H9 (cell line): ENCODE measurements at regions not wholly inside any gene's neighbourhood (a gene's known extent, or its start where the extent isn't known, plus 50 kb on each side); places are given as distances from the start of the nearest gene placed in this dataset.

Experiments used
- DNase-seq: peaks from one replicate; pipeline ENCODE4 v3.0.0-alpha.2; 2017
- H2AFZ ChIP-seq: one replicate; pipeline ENCODE4 v1.6.1; 2013; ENCODE audit warnings: mild to moderate bottlenecking, low read length, control low read depth, moderate library complexity
- H2AK5ac ChIP-seq: 2 replicates; pipeline ENCODE4 v1.6.1; 2013; ENCODE audit warnings: low read length, control low read depth, mixed read lengths; ENCODE audit not compliant: insufficient read length
- H2BK120ac ChIP-seq: one replicate; pipeline ENCODE4 v1.6.1; 2013; ENCODE audit warnings: low read depth, mild to moderate bottlenecking, low read length, control low read depth, inconsistent platforms; ENCODE audit not compliant: poor library complexity, severe bottlenecking
- H2BK12ac ChIP-seq: 2 replicates; pipeline ENCODE4 v1.6.1; 2013; ENCODE audit warnings: low read length, control low read depth, mixed read lengths, low read depth; ENCODE audit not compliant: insufficient read length
- H2BK15ac ChIP-seq: 2 replicates; pipeline ENCODE4 v1.6.1; 2013; ENCODE audit warnings: low read depth, low read length, control low read depth
- H2BK20ac ChIP-seq: one replicate; pipeline ENCODE4 v1.6.1; 2013; ENCODE audit warnings: low read depth, mild to moderate bottlenecking, low read length, control low read depth, inconsistent platforms; ENCODE audit not compliant: poor library complexity, severe bottlenecking
- H2BK5ac ChIP-seq: 2 replicates; pipeline ENCODE4 v1.6.1; 2013; ENCODE audit warnings: low read length, control low read depth, mixed read lengths; ENCODE audit not compliant: insufficient read length
- H3K14ac ChIP-seq: 2 replicates; pipeline ENCODE4 v1.6.1; 2013; ENCODE audit warnings: low read length, control low read depth; ENCODE audit not compliant: insufficient read depth
- H3K18ac ChIP-seq: 2 replicates; pipeline ENCODE4 v1.6.1; 2013; ENCODE audit warnings: low read depth, mild to moderate bottlenecking, mixed read lengths, low read length, control low read depth; ENCODE audit not compliant: insufficient read length
- H3K23ac ChIP-seq: 2 replicates; pipeline ENCODE4 v1.6.1; 2013; ENCODE audit warnings: low read length, control low read depth, mixed read lengths, low read depth; ENCODE audit not compliant: insufficient read length
- H3K23me2 ChIP-seq: 2 replicates; pipeline ENCODE4 v1.6.1; 2013; ENCODE audit warnings: low read depth, mild to moderate bottlenecking, mixed read lengths, low read length, control low read depth; ENCODE audit not compliant: insufficient read length, poor library complexity, severe bottlenecking
- H3K27ac ChIP-seq: 2 replicates; pipeline ENCODE4 v1.5.1; 2013; ENCODE audit warnings: low read length, control low read depth, mixed read lengths, low read depth; ENCODE audit not compliant: insufficient read length
- H3K27me3 ChIP-seq: 2 replicates; pipeline ENCODE4 v1.6.1; 2013; ENCODE audit warnings: low read length, control low read depth, inconsistent platforms; ENCODE audit not compliant: insufficient read depth
- H3K4ac ChIP-seq: 2 replicates; pipeline ENCODE4 v1.6.1; 2013; ENCODE audit warnings: low read depth, mild to moderate bottlenecking, control low read depth, inconsistent platforms, low read length, moderate library complexity
- H3K4me1 ChIP-seq: 2 replicates; pipeline ENCODE4 v1.6.1; 2013; ENCODE audit warnings: low read length, control low read depth, inconsistent platforms; ENCODE audit not compliant: insufficient read depth
- H3K4me2 ChIP-seq: 2 replicates; pipeline ENCODE4 v1.6.1; 2013; ENCODE audit warnings: low read length, control low read depth, mixed read lengths; ENCODE audit not compliant: insufficient read length, insufficient read depth
- H3K56ac ChIP-seq: 2 replicates; pipeline ENCODE4 v1.6.1; 2013; ENCODE audit warnings: low read depth, mild to moderate bottlenecking, mixed read lengths, low read length, control low read depth; ENCODE audit not compliant: insufficient read length
- H3K79me1 ChIP-seq: 2 replicates; pipeline ENCODE4 v1.6.1; 2013; ENCODE audit warnings: low read depth, mild to moderate bottlenecking, moderate library complexity, low read length, control low read depth, inconsistent platforms; ENCODE audit not compliant: insufficient read depth, poor library complexity, severe bottlenecking
- H3K79me2 ChIP-seq: 2 replicates; pipeline ENCODE4 v1.6.1; 2013; ENCODE audit warnings: low read length, control low read depth, inconsistent platforms; ENCODE audit not compliant: insufficient read depth
- H3K9ac ChIP-seq: 2 replicates; pipeline ENCODE4 v1.6.1; 2013; ENCODE audit warnings: low read length, control low read depth, mixed read lengths; ENCODE audit not compliant: insufficient read length; ENCODE audit errors: extremely low read depth
- H3K9me3 ChIP-seq: one replicate; pipeline ENCODE4 v1.6.1; 2013; ENCODE audit warnings: low read depth, low read length, inconsistent platforms; ENCODE audit not compliant: control insufficient read depth
- H3T11ph ChIP-seq: one replicate; pipeline ENCODE4 v1.6.1; 2013; ENCODE audit warnings: mild to moderate bottlenecking, low read length, control low read depth, inconsistent platforms
- H4K20me1 ChIP-seq: one replicate; pipeline ENCODE4 v1.6.1; 2013; ENCODE audit not compliant: control insufficient read depth, insufficient read length, insufficient read depth
- H4K5ac ChIP-seq: 2 replicates; pipeline ENCODE4 v1.6.1; 2013; ENCODE audit warnings: low read depth, mild to moderate bottlenecking, mixed read lengths, low read length, control low read depth; ENCODE audit not compliant: insufficient read length
- H4K8ac ChIP-seq: replicated peaks from 2 replicates; pipeline ENCODE4 v1.6.1; 2013; ENCODE audit warnings: low read length, control low read depth, mixed read lengths, low read depth; ENCODE audit not compliant: insufficient read length
- H4K91ac ChIP-seq: 2 replicates; pipeline ENCODE4 v1.6.1; 2013; ENCODE audit warnings: low read depth, mild to moderate bottlenecking, moderate library complexity, mixed read lengths, low read length, control low read depth; ENCODE audit not compliant: insufficient read length
- H3K27ac Mint-ChIP-seq, 3 experiments: 2 replicates in 2 of 3; 3 replicates in 1 of 3; pipeline ENCODE4 v1.8.0; 2020 to 2021; ENCODE audit warnings: mixed read lengths in 3 of 3, mild to moderate bottlenecking in 1 of 3, moderate library complexity in 1 of 3
- H3K27me3 Mint-ChIP-seq: 2 replicates; pipeline ENCODE4 v1.8.0; 2021; ENCODE audit warnings: low read depth, mild to moderate bottlenecking, moderate library complexity, mixed read lengths
- H3K36me3 Mint-ChIP-seq, 3 experiments: 2 replicates in 2 of 3; 3 replicates in 1 of 3; pipeline ENCODE4 v1.8.0; 2020 to 2021; ENCODE audit warnings: low read depth in 3 of 3, mixed read lengths in 3 of 3; ENCODE audit not compliant: insufficient read depth in 1 of 3
- H3K4me1 Mint-ChIP-seq, 2 experiments: 2 replicates each; pipeline ENCODE4 v1.8.0; 2020; ENCODE audit warnings: mixed read lengths in 2 of 2
- H3K4me3 Mint-ChIP-seq, 2 experiments: 2 replicates in 1 of 2; 3 replicates in 1 of 2; pipeline ENCODE4 v1.8.0; 2020 to 2021; ENCODE audit warnings: mild to moderate bottlenecking in 2 of 2, mixed read lengths in 2 of 2, moderate library complexity in 1 of 2
- H3K9me3 Mint-ChIP-seq, 2 experiments: 2 replicates in 1 of 2; 3 replicates in 1 of 2; pipeline ENCODE4 v1.8.0; 2020; ENCODE audit warnings: mild to moderate bottlenecking in 2 of 2, mixed read lengths in 2 of 2, moderate library complexity in 1 of 2
- CTCF ChIP-seq: fragments of 200-600 bp; sonication (generic); conservative IDR thresholded peaks from 3 replicates; pipeline ENCODE4 v1.8.0; 2021; ENCODE audit warnings: antibody characterized with exemption, mild to moderate bottlenecking
- WGBS: extraction: QIAGEN DNeasy Blood & Tissue Kit; methylation state at CpG from one replicate; pipeline ENCODE4 v1.1.7; 2013; ENCODE audit warnings: missing lambda C conversion rate, low lambda C conversion rate, mixed read lengths; ENCODE audit not compliant: insufficient read length; ENCODE audit errors: extremely low coverage; 5-methylcytosine and 5-hydroxymethylcytosine counted together

- H2AFZ ChIP-seq: no peak overlapping the region
- TF ChIP-seq CTCF: no peak
- H2BK5ac ChIP-seq: no peak overlapping the region
- H3K23me2 ChIP-seq: no peaks in the 10 kb centered on the region
- H2BK15ac ChIP-seq: no peak overlapping the region
- H3K14ac ChIP-seq: no peak overlapping the region
- no peaks in the 10 kb centered on the region for H4K20me1 ChIP-seq
- H3K79me2 ChIP-seq: no peaks in the 10 kb centered on the region
- Mint-ChIP-seq H3K27me3 (no peaks in the 10 kb centered on the region; the same call in 1 of the 2 replicates), H3K4me1 (peaks cover 5 to 7% of the 10 kb centered on the region in 2 experiments; a peak in 3 of 4 replicates), H3K36me3 (no peaks in the 10 kb centered on the region), H3K27ac (no peak overlapping the region), H3K4me3 (no peak overlapping the region), H3K9me3 (no peaks in the 10 kb centered on the region)
- no peak overlapping the region for H3K9ac ChIP-seq
- H3K27me3 ChIP-seq: no peaks in the 10 kb centered on the region
- H3K4me1 ChIP-seq: peaks cover 3% of the 10 kb centered on the region; the same call in 1 of the 2 replicates
- H3K4ac ChIP-seq: no peak overlapping the region
- no peak overlapping the region for H2AK5ac ChIP-seq
- no peaks in the 10 kb centered on the region for H3K79me1 ChIP-seq
- no peak overlapping the region for H2BK12ac ChIP-seq
- no peak overlapping the region for H3T11ph ChIP-seq
- no peak overlapping the region for H4K91ac ChIP-seq
- no peak overlapping the region for H2BK120ac ChIP-seq
- H3K23ac ChIP-seq: no peak overlapping the region
- no peak overlapping the region for H3K18ac ChIP-seq
- H3K56ac ChIP-seq: no peak overlapping the region
- H3K9me3 ChIP-seq: no peaks in the 10 kb centered on the region
- H3K27ac ChIP-seq: no peak overlapping the region
- no peak overlapping the region for H3K4me2 ChIP-seq
- no CpG with 5 or more reads among the region's 5 CpGs for WGBS
- H4K8ac ChIP-seq: no peak overlapping the region
- no peak overlapping the region for H4K5ac ChIP-seq
- no peak overlapping the region for H2BK20ac ChIP-seq
- no peak for DNase-seq
Observed at GRCh38 chr5:90337449-90338052, 72.0 kb downstream of the CETN3 start.
